GM12878 (cell line): ENCODE measurements at regions not wholly inside any gene's neighbourhood (a gene's known extent, or its start where the extent isn't known, plus 50 kb on each side); places are given as distances from the start of the nearest gene placed in this dataset.

Source experiments
- ATAC-seq: fragments of 200-7000 bp; cut with Tn5 transposase; 3 replicates; pipeline ENCODE4 v1.9.1; 2020; ENCODE audit warnings: mild to moderate bottlenecking, moderate library complexity
- BruUV-seq: library from RNA; stranded (reverse); fragments of 400-500 nt; replicated peaks from 2 replicates; lab custom pipeline; 2021; lab: Mats Ljungman, UMichigan
- CTCF ChIA-PET: fragments of 300-600 bp; sonication (Branson Sonifier 250); formaldehyde crosslinking; extraction: SDS; loops from one replicate; lab custom pipeline; 2021; ENCODE audit warnings: inconsistent platforms; lab: Yijun Ruan, JAX
- POLR2A ChIA-PET: fragments of 350-600 bp; formaldehyde crosslinking; extraction: SDS; loops from one replicate; lab custom pipeline; 2021; ENCODE audit warnings: inconsistent platforms; lab: Charles Lee
- RAD21 ChIA-PET: fragments of 300-600 bp; sonication (Branson Sonifier 250); formaldehyde crosslinking; loops from one replicate; lab custom pipeline; 2023; ENCODE audit warnings: antibody characterized with exemption; ENCODE audit not compliant: unreplicated experiment; lab: Charles Lee
- SMC1A ChIA-PET: fragments of 300-600 bp; sonication (Branson Sonifier 250); formaldehyde crosslinking; loops from one replicate; lab custom pipeline; 2023; ENCODE audit not compliant: unreplicated experiment, uncharacterized antibody; lab: Charles Lee
- DNase-seq: peaks from one replicate; pipeline ENCODE4 v3.0.0-alpha.2; 2011; ENCODE audit warnings: low read depth, low spot score
- FAIRE-seq: peaks from 3 replicates; lab custom pipeline; 2011; peaks lifted over from hg19 to GRCh38; lab: Jason Lieb, UNC
- H2AFZ ChIP-seq: 2 replicates; pipeline ENCODE4 v1.6.0; 2011; ENCODE audit warnings: low read depth, low read length, control low read depth; ENCODE audit not compliant: control insufficient read depth
- H3K27ac ChIP-seq: 2 replicates; pipeline ENCODE4 v1.5.1; 2011; ENCODE audit warnings: control low read depth; ENCODE audit not compliant: control insufficient read depth, insufficient read depth
- H3K27me3 ChIP-seq, 2 experiments: replicated peaks in 1 of 2; 2 replicates each; pipeline versions ENCODE4 v1.6.0 to v1.6.1; 2011; ENCODE audit warnings: low read length in 1 of 2; ENCODE audit not compliant: control insufficient read depth in 2 of 2, insufficient read depth in 2 of 2
- H3K36me3 ChIP-seq, 2 experiments: 2 replicates each; pipeline ENCODE4 v1.5.1; 2011; ENCODE audit warnings: low read length in 1 of 2; ENCODE audit not compliant: control insufficient read depth in 2 of 2, insufficient read depth in 2 of 2
- H3K4me1 ChIP-seq: 2 replicates; pipeline ENCODE4 v1.6.1; 2011; ENCODE audit warnings: mild to moderate bottlenecking, low read length, moderate library complexity, mixed read lengths; ENCODE audit not compliant: control insufficient read depth, insufficient read depth
- H3K4me2 ChIP-seq: 2 replicates; pipeline ENCODE4 v1.6.0; 2011; ENCODE audit warnings: control low read depth; ENCODE audit not compliant: control insufficient read depth, insufficient read depth
- H3K4me3 ChIP-seq: fragments of 200-600 bp; sonication (generic); 2 replicates; pipeline ENCODE4 v1.5.1; 2016
- H3K79me2 ChIP-seq: 2 replicates; pipeline ENCODE4 v1.6.0; 2011; ENCODE audit warnings: low read length; ENCODE audit not compliant: control insufficient read depth, insufficient read depth
- H3K9ac ChIP-seq: 2 replicates; pipeline ENCODE4 v1.8.0; 2011; ENCODE audit warnings: low read length, control low read depth, mixed read lengths; ENCODE audit not compliant: control insufficient read depth, insufficient read depth
- H3K9me3 ChIP-seq: replicated peaks from 3 replicates; pipeline ENCODE4 v1.5.1; 2011; ENCODE audit warnings: mild to moderate bottlenecking, low read length; ENCODE audit not compliant: control insufficient read depth, insufficient read depth
- H4K20me1 ChIP-seq: 2 replicates; pipeline ENCODE4 v1.6.0; 2011; ENCODE audit not compliant: control insufficient read depth, insufficient read depth
- ATF3 ChIP-seq: IDR thresholded peaks from 2 replicates; pipeline ENCODE4 v1.6.1; 2011; ENCODE audit warnings: low read depth, mild to moderate bottlenecking, low read length, moderate library complexity, borderline replicate concordance; ENCODE audit errors: extremely low read depth
- CHD1 ChIP-seq: IDR thresholded peaks from 2 replicates; pipeline ENCODE4 v1.6.1; 2012; ENCODE audit warnings: low read depth, low read length, improper control_type of control experiment
- ESRRA ChIP-seq: IDR thresholded peaks from 2 replicates; pipeline ENCODE4 v1.6.1; 2012; ENCODE audit warnings: mild to moderate bottlenecking, low read length, improper control_type of control experiment
- FOXM1 ChIP-seq: IDR thresholded peaks from 2 replicates; pipeline ENCODE4 v1.6.1; 2012; ENCODE audit warnings: low read depth, mild to moderate bottlenecking, inconsistent platforms, low read length, moderate library complexity
- GATAD2B ChIP-seq: fragments of 450-650 bp; conservative IDR thresholded peaks from 2 replicates; pipeline ENCODE4 v1.6.1; 2017; ENCODE audit warnings: low read depth, mild to moderate bottlenecking, moderate library complexity
- LARP7 ChIP-seq: fragments of 450-650 bp; IDR thresholded peaks from 2 replicates; pipeline ENCODE4 v1.6.1; 2017; ENCODE audit warnings: mild to moderate bottlenecking
- SMAD5 ChIP-seq: IDR thresholded peaks from 2 replicates; pipeline ENCODE4 v1.6.1; 2016; ENCODE audit warnings: antibody characterized with exemption, low read depth
- YY1 ChIP-seq: IDR thresholded peaks from 2 replicates; pipeline ENCODE4 v1.6.1; 2011; ENCODE audit warnings: low read depth, mild to moderate bottlenecking, low read length
- ZBED1 ChIP-seq: IDR thresholded peaks from 2 replicates; pipeline ENCODE4 v1.6.1; 2016; ENCODE audit warnings: borderline replicate concordance
- ZNF274 ChIP-seq: IDR thresholded peaks from one replicate; pipeline ENCODE4 v1.8.0; 2011; ENCODE audit not compliant: insufficient read length, insufficient read depth
- in situ Hi-C: fragments of 300-500 bp; cut with MboI; formaldehyde crosslinking; loops from 9 replicates; pipeline ENCODE4 v1.14.3; 2018; ENCODE audit warnings: mixed read lengths
- intact Hi-C: fragments of 100-400 bp; cut with micrococcal nuclease; formaldehyde crosslinking; loops from one replicate; pipeline ENCODE4 v1.14.2; 2022; ENCODE audit not compliant: unreplicated experiment
- TF ChIP-seq, protein P1 (sequence below): fragments of 450-650 bp; IDR thresholded peaks from 2 replicates; pipeline ENCODE4 v1.6.1; 2017; ENCODE audit warnings: borderline replicate concordance
- TF ChIP-seq, protein P2 (sequence below): IDR thresholded peaks from 2 replicates; pipeline ENCODE4 v1.6.1; 2011; ENCODE audit warnings: mild to moderate bottlenecking, low read depth, low read length, moderate library complexity; ENCODE audit not compliant: insufficient replicate concordance

DNA sequence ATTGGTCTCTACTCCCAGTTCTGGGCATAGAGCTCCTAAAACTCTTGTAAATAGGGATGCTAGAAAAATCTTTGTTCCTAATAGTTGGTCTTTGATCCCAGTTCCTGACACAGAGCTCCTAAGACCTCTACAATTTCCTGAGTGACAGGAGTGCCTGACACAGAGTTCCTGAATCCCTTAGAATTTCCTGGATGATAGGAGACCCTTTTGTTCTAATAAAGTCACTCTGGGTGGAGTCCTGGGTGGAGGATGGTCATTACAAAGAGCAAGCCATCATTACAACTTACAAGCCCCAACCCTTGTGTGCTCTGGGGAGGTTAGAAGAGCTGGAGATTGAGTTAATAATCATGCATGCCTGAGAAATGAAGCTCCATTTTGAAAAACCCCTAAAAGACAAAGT, 58.4 kb downstream of the ZZZ3 start:
- Histone ChIP-seq H3K9ac (no peak overlapping the region), H3K27ac (no peak overlapping the region), H3K9me3 (no peaks in the 10 kb centered on the region), H3K4me1 (no peaks in the 10 kb centered on the region), H4K20me1 (no peaks in the 10 kb centered on the region), H3K4me2 (no peak overlapping the region), H3K4me3 (no peak overlapping the region), H3K27me3 (no peaks in the 10 kb centered on the region), H3K36me3 (peaks cover 0 to 6% of the 10 kb centered on the region in 2 experiments; a peak in 2 of 4 replicates), H3K79me2 (no peaks in the 10 kb centered on the region), H2AFZ (no peak overlapping the region)
- ChIA-PET SMC1A (interaction anchor here (0.6 to 1.6 kb wide), 4 partner anchors 10 to 202 kb away, joined by 3 to 4 read pairs (median 4); no protein-coding TSS in a partner anchor), CTCF (interaction anchor here (0.6 to 1.5 kb wide), 4 partner anchors 15 to 91 kb away, joined by 3 to 4 read pairs (median 3); no protein-coding TSS in a partner anchor), POLR2A (interaction anchor here (0.6 kb wide), 2 partner anchors 21 to 461 kb away, joined by 3 to 4 read pairs; no protein-coding TSS in a partner anchor), RAD21 (no interaction called here)
- DNase-seq (no peak), FAIRE-seq (no peak), ATAC-seq (no peak)
- no TSS peak for BruUV-seq
- intact Hi-C loops (no loop called here), in situ Hi-C loops (no loop called here)
- TF ChIP-seq GATAD2B = no peak
- TF ChIP-seq, protein P1, sequence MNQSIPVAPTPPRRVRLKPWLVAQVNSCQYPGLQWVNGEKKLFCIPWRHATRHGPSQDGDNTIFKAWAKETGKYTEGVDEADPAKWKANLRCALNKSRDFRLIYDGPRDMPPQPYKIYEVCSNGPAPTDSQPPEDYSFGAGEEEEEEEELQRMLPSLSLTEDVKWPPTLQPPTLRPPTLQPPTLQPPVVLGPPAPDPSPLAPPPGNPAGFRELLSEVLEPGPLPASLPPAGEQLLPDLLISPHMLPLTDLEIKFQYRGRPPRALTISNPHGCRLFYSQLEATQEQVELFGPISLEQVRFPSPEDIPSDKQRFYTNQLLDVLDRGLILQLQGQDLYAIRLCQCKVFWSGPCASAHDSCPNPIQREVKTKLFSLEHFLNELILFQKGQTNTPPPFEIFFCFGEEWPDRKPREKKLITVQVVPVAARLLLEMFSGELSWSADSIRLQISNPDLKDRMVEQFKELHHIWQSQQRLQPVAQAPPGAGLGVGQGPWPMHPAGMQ = no peak
- TF ChIP-seq SMAD5 = no peak
- no peak for TF ChIP-seq ESRRA
- no peak for TF ChIP-seq ATF3
- no peak for TF ChIP-seq ZBED1
- no peak for TF ChIP-seq FOXM1
- TF ChIP-seq CHD1 = no peak
- TF ChIP-seq LARP7 = no peak
- no peak for TF ChIP-seq YY1
- TF ChIP-seq, protein P2, sequence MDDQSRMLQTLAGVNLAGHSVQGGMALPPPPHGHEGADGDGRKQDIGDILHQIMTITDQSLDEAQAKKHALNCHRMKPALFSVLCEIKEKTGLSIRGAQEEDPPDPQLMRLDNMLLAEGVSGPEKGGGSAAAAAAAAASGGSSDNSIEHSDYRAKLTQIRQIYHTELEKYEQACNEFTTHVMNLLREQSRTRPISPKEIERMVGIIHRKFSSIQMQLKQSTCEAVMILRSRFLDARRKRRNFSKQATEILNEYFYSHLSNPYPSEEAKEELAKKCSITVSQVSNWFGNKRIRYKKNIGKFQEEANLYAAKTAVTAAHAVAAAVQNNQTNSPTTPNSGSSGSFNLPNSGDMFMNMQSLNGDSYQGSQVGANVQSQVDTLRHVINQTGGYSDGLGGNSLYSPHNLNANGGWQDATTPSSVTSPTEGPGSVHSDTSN = no peak
- no peak for TF ChIP-seq ZNF274
